ENCODE measurements at regions not wholly inside any gene's neighbourhood (a gene's known extent, or its start where the extent isn't known, plus 50 kb on each side); places are given as distances from the start of the nearest gene placed in this dataset.

- H3K27me3 Mint-ChIP-seq, result no peaks in the 10 kb centered on the region
- DNase-seq (ENCODE audit: extremely low spot score, unreplicated experiment), result no peak
- no peak overlapping the region for H3K27ac Mint-ChIP-seq
- H3K4me1 Mint-ChIP-seq (ENCODE audit: unreplicated experiment), result peaks cover 11% of the 10 kb centered on the region
- H3K36me3 Mint-ChIP-seq, result no peaks in the 10 kb centered on the region
- H3K4me3 Mint-ChIP-seq, result no peak overlapping the region
- no peaks in the 10 kb centered on the region for H3K9me3 Mint-ChIP-seq
- TF ChIP-seq, protein P1, sequence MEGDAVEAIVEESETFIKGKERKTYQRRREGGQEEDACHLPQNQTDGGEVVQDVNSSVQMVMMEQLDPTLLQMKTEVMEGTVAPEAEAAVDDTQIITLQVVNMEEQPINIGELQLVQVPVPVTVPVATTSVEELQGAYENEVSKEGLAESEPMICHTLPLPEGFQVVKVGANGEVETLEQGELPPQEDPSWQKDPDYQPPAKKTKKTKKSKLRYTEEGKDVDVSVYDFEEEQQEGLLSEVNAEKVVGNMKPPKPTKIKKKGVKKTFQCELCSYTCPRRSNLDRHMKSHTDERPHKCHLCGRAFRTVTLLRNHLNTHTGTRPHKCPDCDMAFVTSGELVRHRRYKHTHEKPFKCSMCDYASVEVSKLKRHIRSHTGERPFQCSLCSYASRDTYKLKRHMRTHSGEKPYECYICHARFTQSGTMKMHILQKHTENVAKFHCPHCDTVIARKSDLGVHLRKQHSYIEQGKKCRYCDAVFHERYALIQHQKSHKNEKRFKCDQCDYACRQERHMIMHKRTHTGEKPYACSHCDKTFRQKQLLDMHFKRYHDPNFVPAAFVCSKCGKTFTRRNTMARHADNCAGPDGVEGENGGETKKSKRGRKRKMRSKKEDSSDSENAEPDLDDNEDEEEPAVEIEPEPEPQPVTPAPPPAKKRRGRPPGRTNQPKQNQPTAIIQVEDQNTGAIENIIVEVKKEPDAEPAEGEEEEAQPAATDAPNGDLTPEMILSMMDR (conservative IDR thresholded peaks at IDR 0.05), result no peak
These were observed 204.0 kb upstream of the CTNNB1 start for GRCh38 chr3:40995271-40995670.

DNA sequence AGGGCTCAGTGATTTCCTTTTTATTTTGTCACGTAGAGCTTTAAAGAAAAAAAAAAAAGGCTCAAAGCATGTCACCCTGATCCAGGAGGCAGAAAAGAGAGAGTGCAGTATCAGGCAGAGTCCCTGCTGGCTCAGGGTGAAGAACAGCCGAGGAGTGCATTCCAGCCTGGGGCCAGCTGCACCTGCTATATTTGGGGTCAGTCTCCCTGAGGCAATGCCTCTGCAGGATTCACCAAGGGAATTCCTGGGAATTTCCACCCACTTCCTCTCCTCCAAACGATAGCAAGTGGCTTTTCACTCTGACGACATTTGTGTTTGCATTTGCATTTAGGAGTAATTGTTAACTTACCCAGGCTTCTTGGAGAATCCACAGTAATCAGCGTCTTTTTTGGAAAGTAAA lies 202.9 kb upstream of the CTNNB1 start:
- Mint-ChIP-seq H3K4me3 (no peak overlapping the region), H3K27me3 (no peaks in the 10 kb centered on the region), H3K36me3 (no peaks in the 10 kb centered on the region), H3K4me1 (ENCODE audit: unreplicated experiment) (peaks cover 11% of the 10 kb centered on the region), H3K9me3 (no peaks in the 10 kb centered on the region), H3K27ac (no peak overlapping the region)
- TF ChIP-seq, protein P1 (conservative IDR thresholded peaks at IDR 0.05), result no peak
- DNase-seq (ENCODE audit: extremely low spot score, unreplicated experiment), result no peak

GRCh38 chr3:40996827-40997710 lies 202.2 kb upstream of the CTNNB1 start:
- TF ChIP-seq, protein P1 (conservative IDR thresholded peaks at IDR 0.05), result no peak
- Mint-ChIP-seq H3K4me3 (no peak overlapping the region), H3K27me3 (no peaks in the 10 kb centered on the region), H3K9me3 (no peaks in the 10 kb centered on the region), H3K36me3 (no peaks in the 10 kb centered on the region), H3K27ac (no peak overlapping the region), H3K4me1 (ENCODE audit: unreplicated experiment) (peaks cover 11% of the 10 kb centered on the region)
- DNase-seq (ENCODE audit: extremely low spot score, unreplicated experiment), result no peak

DNA sequence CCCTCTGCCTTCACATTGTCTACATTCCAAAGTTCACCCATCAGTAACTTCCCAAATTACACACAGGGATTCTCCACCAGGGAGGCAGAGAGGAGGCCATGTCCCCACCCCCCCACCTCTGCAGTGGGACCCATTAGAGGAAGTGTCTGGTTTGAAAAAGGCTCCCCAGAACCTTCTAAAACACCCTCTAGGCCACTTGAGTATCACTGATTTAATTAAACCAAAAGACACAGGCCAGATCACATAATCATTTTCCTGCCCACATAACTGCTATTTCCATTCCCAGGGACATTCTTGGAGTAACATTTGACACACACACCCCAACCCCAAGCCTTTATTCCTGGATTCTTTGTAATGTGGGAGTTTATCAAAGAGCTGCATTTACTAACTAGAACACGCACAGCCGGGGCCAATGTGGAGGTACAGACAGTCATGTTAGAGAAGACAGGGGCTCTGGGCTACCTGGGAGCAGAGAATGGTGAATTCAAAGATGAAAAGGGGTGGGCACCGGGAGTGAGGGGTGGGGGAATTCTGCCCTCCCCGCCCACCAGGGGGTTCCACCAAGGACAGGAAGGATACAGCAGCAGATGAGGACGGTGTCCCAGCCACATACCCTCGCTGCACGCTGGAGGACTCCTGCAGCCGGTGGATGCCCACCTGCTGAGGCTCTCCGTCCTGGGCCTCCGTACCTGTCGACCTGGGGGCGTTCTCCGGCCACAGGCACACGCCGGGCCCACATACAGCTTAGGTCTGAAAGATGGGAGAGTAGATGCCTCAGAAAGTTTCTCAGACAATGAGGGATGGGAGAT lies 201.4 kb upstream of the CTNNB1 start:
- H3K27ac Mint-ChIP-seq, result no peak overlapping the region
- peaks cover 14% of the 10 kb centered on the region for H3K4me1 Mint-ChIP-seq (ENCODE audit: unreplicated experiment)

DNA sequence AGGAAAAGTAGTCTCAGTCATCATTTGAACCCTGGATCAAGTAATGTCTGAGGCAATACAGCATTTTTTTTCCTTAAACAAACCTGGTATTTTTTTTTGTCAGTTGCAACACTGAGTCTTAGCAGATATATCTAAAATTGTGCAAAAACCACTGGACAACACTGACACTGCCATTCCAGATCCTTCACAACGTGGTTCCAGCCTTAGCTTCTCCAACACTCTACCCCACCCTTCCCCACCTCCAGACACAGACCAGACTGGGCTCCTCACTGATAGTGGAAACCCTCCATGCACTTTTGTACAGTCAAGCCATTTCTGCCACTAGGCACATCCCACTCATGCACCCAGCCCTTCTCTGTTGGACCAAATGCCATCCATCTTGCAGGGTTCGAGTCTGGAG lies 199.6 kb upstream of the CTNNB1 start:
- Mint-ChIP-seq H3K4me1 (ENCODE audit: unreplicated experiment) (peaks cover 14% of the 10 kb centered on the region), H3K27ac (no peak overlapping the region), H3K27me3 (no peaks in the 10 kb centered on the region), H3K36me3 (no peaks in the 10 kb centered on the region), H3K9me3 (no peaks in the 10 kb centered on the region), H3K4me3 (no peak overlapping the region)
- DNase-seq (ENCODE audit: extremely low spot score, unreplicated experiment), result no peak
- TF ChIP-seq, protein P1 (conservative IDR thresholded peaks at IDR 0.05), result no peak

More for the DNA sequence above, 201.4 kb upstream of the CTNNB1 start:
- H3K9me3 Mint-ChIP-seq, result no peaks in the 10 kb centered on the region
- TF ChIP-seq, protein P1 (conservative IDR thresholded peaks at IDR 0.05), result no peak
- H3K36me3 Mint-ChIP-seq, result no peaks in the 10 kb centered on the region
- no peak overlapping the region for H3K4me3 Mint-ChIP-seq
- no peak for DNase-seq (ENCODE audit: extremely low spot score, unreplicated experiment)
- H3K27me3 Mint-ChIP-seq, result no peaks in the 10 kb centered on the region

All from type B pancreatic cell (in vitro differentiated cells).